OCI-LY1 (cell line): ENCODE measurements at regions not wholly inside any gene's neighbourhood (a gene's known extent, or its start where the extent isn't known, plus 50 kb on each side); places are given as distances from the start of the nearest gene placed in this dataset.

Experiments used
- CTCF ChIP-seq: fragments of 200-600 bp; sonication (generic), shearing (Covaris generic); IDR thresholded peaks from 2 replicates; pipeline ENCODE4 v1.5.1; 2017; ENCODE audit warnings: mild to moderate bottlenecking, antibody characterized with exemption, low read length, moderate library complexity, mixed read lengths
- EZH2 ChIP-seq: fragments of 200-600 bp; sonication (generic), shearing (Covaris generic); IDR thresholded peaks from 2 replicates; pipeline ENCODE4 v1.8.0; 2017; ENCODE audit warnings: borderline replicate concordance, mixed run types, mild to moderate bottlenecking, antibody characterized with exemption, low read length, moderate library complexity, mixed read lengths

GRCh38 chr6:91786474-91787184, 1199.8 kb upstream of the MAP3K7 start:
- TF ChIP-seq CTCF: no peak
- no peak for TF ChIP-seq EZH2
